Activated CD8-positive, alpha-beta memory T cell treated with anti-CD3 and anti-CD28 coated beads, Interleukin-2, amount 10 ng/mL, durations not matched to agents 7 days and 5 days (primary cell): ENCODE measurements at regions not wholly inside any gene's neighbourhood (a gene's known extent, or its start where the extent isn't known, plus 50 kb on each side); places are given as distances from the start of the nearest gene placed in this dataset.
A peak's percentile ranks its signal among the peaks of the same experiment; 100 is the strongest.
"Not testable (repeated sequence)": the region's sequence is repeated elsewhere in the genome, so short reads cannot be mapped to it uniquely, and the experiment has no call there.

ENCODE experiments used
- ATAC-seq: fragments of 150-1000 bp; cut with Tn5 transposase; one replicate; pipeline ENCODE4 v1.10.0; 2021; ENCODE audit warnings: moderate library complexity
- CTCF ChIA-PET: fragments of 350-600 bp; sonication (Branson Sonifier 250); formaldehyde crosslinking; loops from one replicate; lab custom pipeline; 2021; ENCODE audit warnings: antibody characterized with exemption; lab: Charles Lee
- DNase-seq: peaks from one replicate; pipeline ENCODE4 v3.0.0-alpha.2; 2020
- H3K27ac Mint-ChIP-seq: one replicate; pipeline ENCODE4 v1.8.0; 2021; ENCODE audit warnings: mild to moderate bottlenecking, mixed read lengths
- H3K27me3 Mint-ChIP-seq: one replicate; pipeline ENCODE4 v1.8.0; 2021; ENCODE audit warnings: mixed read lengths
- H3K36me3 Mint-ChIP-seq: one replicate; pipeline ENCODE4 v1.8.0; 2021; ENCODE audit warnings: mild to moderate bottlenecking, mixed read lengths
- H3K4me1 Mint-ChIP-seq: one replicate; pipeline ENCODE4 v1.8.0; 2021; ENCODE audit warnings: mixed read lengths
- H3K4me3 Mint-ChIP-seq: one replicate; pipeline ENCODE4 v1.8.0; 2021; ENCODE audit warnings: mild to moderate bottlenecking, moderate library complexity, mixed read lengths
- H3K9me3 Mint-ChIP-seq: one replicate; pipeline ENCODE4 v1.8.0; 2022; ENCODE audit warnings: low read depth, mixed read lengths

DNA sequence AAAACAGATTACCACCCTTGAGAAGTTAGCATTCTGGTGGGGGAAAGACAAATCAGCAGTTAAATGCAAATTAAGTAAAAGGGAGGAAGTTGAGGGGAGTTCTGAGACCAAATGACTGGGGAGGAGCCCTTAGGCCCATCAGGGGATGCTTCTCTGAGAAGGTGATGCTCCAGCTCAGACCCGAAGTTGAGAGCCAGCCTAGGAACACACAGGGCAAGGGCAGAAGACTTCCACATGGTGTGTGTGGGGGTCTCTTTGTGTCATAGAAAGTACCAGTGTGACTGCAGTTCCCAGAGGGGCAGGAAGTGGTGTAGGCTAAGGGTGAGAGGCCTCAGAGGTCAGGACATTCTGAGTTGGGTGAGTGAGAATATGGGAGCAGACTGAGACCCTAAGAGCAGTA lies 137.3 kb downstream of the KLRB1 start:
- H3K4me1 Mint-ChIP-seq = peaks cover 41% of the 10 kb centered on the region
- H3K9me3 Mint-ChIP-seq, H3K27me3 Mint-ChIP-seq: not testable (repeated sequence)
- peak overlapping the region; percentile 2 for H3K4me3 Mint-ChIP-seq
- ATAC-seq (peak; percentile 78), DNase-seq (peak; percentile 56)
- peaks cover 17% of the 10 kb centered on the region for H3K36me3 Mint-ChIP-seq
- CTCF ChIA-PET = interaction anchor here (1.3 kb wide), 1 partner anchor 237 kb away, joined by 4 read pairs; no protein-coding TSS in a partner anchor
- H3K27ac Mint-ChIP-seq = peak overlapping the region; percentile 78

- peaks cover 41% of the 10 kb centered on the region for H3K4me1 Mint-ChIP-seq
- ATAC-seq = peak; percentile 40
- H3K27me3 Mint-ChIP-seq, DNase-seq, H3K9me3 Mint-ChIP-seq: not testable (repeated sequence)
- H3K4me3 Mint-ChIP-seq = peak overlapping the region; percentile 2
- CTCF ChIA-PET = interaction anchor here (1.1 to 2.1 kb wide), 6 partner anchors 117 to 273 kb away, joined by 3 to 14 read pairs (median 4); no protein-coding TSS in a partner anchor
- peak overlapping the region; percentile 78 for H3K27ac Mint-ChIP-seq
- H3K36me3 Mint-ChIP-seq = peaks cover 17% of the 10 kb centered on the region
These were observed 137.8 kb downstream of the KLRB1 start for GRCh38 chr12:9469956-9470355.

GRCh38 chr12:9469463-9469862 lies 138.3 kb downstream of the KLRB1 start:
- Mint-ChIP-seq H3K4me1 (peaks cover 38% of the 10 kb centered on the region), H3K27ac (peak overlapping the region; percentile 19)
- ATAC-seq = not testable (repeated sequence)

DNA sequence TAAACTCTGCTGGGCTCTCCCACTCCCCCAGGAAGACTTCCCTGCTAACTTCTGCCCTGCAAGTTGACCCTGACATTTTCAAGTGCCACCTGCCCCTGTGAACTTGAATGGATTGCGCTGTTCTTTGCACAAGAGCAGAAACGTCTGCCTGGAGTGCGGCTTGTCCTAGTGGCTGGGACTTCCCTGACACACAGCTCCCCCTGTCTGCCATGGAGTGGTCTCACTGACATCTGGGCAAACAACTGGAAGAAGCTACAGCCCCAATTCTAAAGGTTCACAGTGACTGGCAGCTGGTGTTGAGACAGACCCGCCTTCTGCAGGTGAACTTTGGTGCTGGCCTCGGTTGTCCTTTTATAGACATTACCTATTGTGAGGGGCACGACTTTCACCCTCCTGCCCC lies 138.7 kb downstream of the KLRB1 start:
- H3K9me3 Mint-ChIP-seq, H3K27me3 Mint-ChIP-seq, H3K27ac Mint-ChIP-seq, H3K4me3 Mint-ChIP-seq, ATAC-seq: not testable (repeated sequence)
- Mint-ChIP-seq H3K4me1 (peaks cover 34% of the 10 kb centered on the region), H3K36me3 (peaks cover 14% of the 10 kb centered on the region)
- CTCF ChIA-PET = interaction anchor here (0.7 to 2.1 kb wide), 13 partner anchors 19 to 274 kb away, joined by 3 to 14 read pairs (median 4); no protein-coding TSS in a partner anchor
- DNase-seq = peak; percentile 54

More at GRCh38 chr12:9469463-9469862, 138.3 kb downstream of the KLRB1 start:
- not testable (repeated sequence) for H3K4me3 Mint-ChIP-seq, DNase-seq, H3K27me3 Mint-ChIP-seq, H3K9me3 Mint-ChIP-seq
- CTCF ChIA-PET = interaction anchor here (0.7 to 2.1 kb wide), 12 partner anchors 20 to 273 kb away, joined by 3 to 14 read pairs (median 4); no protein-coding TSS in a partner anchor
- peaks cover 17% of the 10 kb centered on the region for H3K36me3 Mint-ChIP-seq

GRCh38 chr12:9468144-9468543 lies 139.6 kb downstream of the KLRB1 start:
- not testable (repeated sequence) for H3K27me3 Mint-ChIP-seq, ATAC-seq, DNase-seq, H3K9me3 Mint-ChIP-seq, H3K4me3 Mint-ChIP-seq
- Mint-ChIP-seq H3K36me3 (peaks cover 12% of the 10 kb centered on the region), H3K4me1 (peaks cover 32% of the 10 kb centered on the region), H3K27ac (peak overlapping the region; percentile 52)
- CTCF ChIA-PET = interaction anchor here (0.7 to 2.1 kb wide), 7 partner anchors 127 to 220 kb away, joined by 3 to 14 read pairs (median 6); no protein-coding TSS in a partner anchor

DNA sequence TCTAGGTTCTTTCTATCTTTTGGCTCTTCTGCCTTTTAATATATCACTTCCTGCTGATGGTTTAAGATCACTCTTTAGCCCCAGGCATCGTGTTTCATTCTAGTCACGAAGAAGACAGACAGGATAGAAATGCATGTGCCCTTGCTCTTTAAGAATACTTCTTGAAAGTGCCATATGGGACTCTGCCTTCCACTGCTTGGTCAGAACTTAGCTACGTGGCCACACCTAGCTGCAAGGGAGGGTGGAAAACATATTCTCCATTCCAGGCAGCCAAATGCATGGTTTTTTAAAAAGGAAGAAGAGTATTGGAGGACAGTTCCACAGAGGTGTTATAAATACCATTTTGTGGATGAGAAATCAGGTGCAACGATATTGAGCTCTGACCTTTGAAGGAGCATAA lies 143.3 kb downstream of the KLRB1 start:
- CTCF ChIA-PET = no interaction called here
- no peak overlapping the region for H3K27ac Mint-ChIP-seq
- no peak overlapping the region for H3K4me3 Mint-ChIP-seq
- no peak for DNase-seq
- ATAC-seq = no peak
- no peaks in the 10 kb centered on the region for H3K9me3 Mint-ChIP-seq
- no peaks in the 10 kb centered on the region for H3K27me3 Mint-ChIP-seq
- H3K36me3 Mint-ChIP-seq = no peaks in the 10 kb centered on the region
- peaks cover 16% of the 10 kb centered on the region for H3K4me1 Mint-ChIP-seq

- CTCF ChIA-PET, H3K27ac Mint-ChIP-seq: not testable (repeated sequence)
- ATAC-seq = peak; percentile 42
These were observed 152.2 kb downstream of the KLRB1 start for GRCh38 chr12:9455516-9455915.

GRCh38 chr12:9454021-9454420 lies 153.7 kb downstream of the KLRB1 start:
- CTCF ChIA-PET = not testable (repeated sequence)

More at GRCh38 chr12:9455516-9455915, 152.2 kb downstream of the KLRB1 start:
- DNase-seq, H3K4me1 Mint-ChIP-seq, H3K4me3 Mint-ChIP-seq, H3K9me3 Mint-ChIP-seq, H3K27me3 Mint-ChIP-seq, H3K36me3 Mint-ChIP-seq: not testable (repeated sequence)

GRCh38 chr12:9450127-9450567 lies 157.6 kb downstream of the KLRB1 start:
- H3K4me3 Mint-ChIP-seq = peak overlapping the region; percentile 87
- CTCF ChIA-PET = interaction anchor here (1.2 to 1.9 kb wide), 6 partner anchors 19 to 349 kb away, joined by 3 to 5 read pairs (median 4); no protein-coding TSS in a partner anchor
- DNase-seq = peak; percentile 57
- H3K9me3 Mint-ChIP-seq, H3K27me3 Mint-ChIP-seq, ATAC-seq, H3K36me3 Mint-ChIP-seq: not testable (repeated sequence)
- H3K4me1 Mint-ChIP-seq = peaks cover 21% of the 10 kb centered on the region
- H3K27ac Mint-ChIP-seq = peak overlapping the region; percentile 93

More at GRCh38 chr12:9454021-9454420, 153.7 kb downstream of the KLRB1 start:
- H3K27ac Mint-ChIP-seq, H3K36me3 Mint-ChIP-seq, H3K27me3 Mint-ChIP-seq, H3K4me3 Mint-ChIP-seq, DNase-seq, ATAC-seq, H3K9me3 Mint-ChIP-seq: not testable (repeated sequence)
- H3K4me1 Mint-ChIP-seq = peaks cover 13% of the 10 kb centered on the region

DNA sequence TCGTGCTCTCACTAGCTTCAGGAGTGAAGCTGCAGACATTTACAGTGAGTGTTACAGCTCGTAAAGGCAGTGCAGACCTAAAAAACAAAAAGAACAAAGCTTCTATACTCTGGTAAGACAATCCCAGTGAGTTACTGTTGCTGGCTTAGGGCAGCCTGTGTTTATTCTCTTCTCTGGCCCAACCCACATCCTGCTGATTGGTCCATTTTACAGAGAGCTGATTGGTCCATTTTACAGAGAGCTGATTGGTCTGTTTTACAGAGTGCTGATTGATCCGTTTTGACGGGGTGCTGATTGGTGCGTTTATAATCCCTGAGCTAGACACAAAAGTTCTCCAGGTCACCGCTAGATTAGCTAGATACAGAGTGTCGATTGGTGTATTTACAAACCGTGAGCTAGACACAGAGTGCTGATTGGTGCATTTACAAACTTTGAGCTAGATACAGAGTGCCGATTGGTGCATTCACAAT lies 158.0 kb downstream of the KLRB1 start:
- not testable (repeated sequence) for H3K9me3 Mint-ChIP-seq, H3K27me3 Mint-ChIP-seq, H3K36me3 Mint-ChIP-seq, ATAC-seq
- Mint-ChIP-seq H3K4me1 (peaks cover 21% of the 10 kb centered on the region), H3K27ac (peak overlapping the region; percentile 93), H3K4me3 (peak overlapping the region; percentile 87)
- peak; percentile 59 for DNase-seq
- CTCF ChIA-PET = interaction anchor here (1.2 to 1.9 kb wide), 6 partner anchors 19 to 350 kb away, joined by 3 to 5 read pairs (median 4); no protein-coding TSS in a partner anchor

DNA sequence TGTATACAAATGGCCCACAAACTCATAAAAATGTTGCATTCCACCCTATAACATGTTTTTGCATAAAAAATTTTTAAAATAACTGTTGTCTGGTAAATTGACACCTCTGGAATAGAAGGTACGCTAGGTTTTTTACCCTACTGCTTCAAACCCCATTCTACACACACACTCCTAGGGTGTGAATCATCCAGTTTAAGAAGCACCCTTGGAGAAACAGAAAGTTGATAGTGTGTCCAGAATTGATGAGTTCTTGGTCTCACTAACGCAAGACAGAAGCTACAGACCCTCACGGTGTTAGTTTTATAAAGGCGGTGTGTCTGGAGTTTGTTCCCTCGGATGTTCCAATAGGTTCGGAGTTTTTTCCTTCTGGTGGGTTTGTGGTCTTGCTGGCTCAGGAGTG lies 158.5 kb downstream of the KLRB1 start:
- DNase-seq (no peak), ATAC-seq (no peak)
- Mint-ChIP-seq H3K36me3 (peaks cover 6% of the 10 kb centered on the region), H3K9me3 (peaks cover 3% of the 10 kb centered on the region), H3K4me3 (peak overlapping the region; percentile 87), H3K27me3 (no peaks in the 10 kb centered on the region), H3K4me1 (peaks cover 21% of the 10 kb centered on the region), H3K27ac (peak overlapping the region; percentile 93)
- CTCF ChIA-PET = interaction anchor here (1.2 to 1.9 kb wide), 6 partner anchors 20 to 350 kb away, joined by 3 to 5 read pairs (median 4); no protein-coding TSS in a partner anchor

DNA sequence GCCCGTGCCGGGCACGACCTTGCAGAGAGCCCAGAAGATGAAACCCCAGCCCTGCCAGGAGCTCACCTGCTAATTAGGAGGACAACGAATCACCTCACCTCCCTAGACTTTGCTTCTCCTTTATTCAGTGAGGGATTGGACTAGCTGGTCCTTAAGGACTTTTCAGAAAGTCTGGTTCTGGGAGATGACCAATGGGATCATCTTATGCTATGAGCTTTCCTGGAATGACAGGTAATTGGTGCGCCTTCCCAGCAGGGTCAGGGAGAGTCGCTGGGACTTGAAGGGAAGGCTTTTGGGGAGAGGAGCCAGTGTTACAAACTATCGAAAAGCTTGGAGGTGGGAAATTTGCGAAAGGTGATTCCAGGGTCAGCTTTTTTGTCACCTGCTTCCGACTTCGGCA lies 159.1 kb downstream of the KLRB1 start:
- CTCF ChIA-PET = interaction anchor here (1.9 kb wide), 1 partner anchor 259 kb away, joined by 4 read pairs; no protein-coding TSS in a partner anchor
- peaks cover 21% of the 10 kb centered on the region for H3K4me1 Mint-ChIP-seq

DNA sequence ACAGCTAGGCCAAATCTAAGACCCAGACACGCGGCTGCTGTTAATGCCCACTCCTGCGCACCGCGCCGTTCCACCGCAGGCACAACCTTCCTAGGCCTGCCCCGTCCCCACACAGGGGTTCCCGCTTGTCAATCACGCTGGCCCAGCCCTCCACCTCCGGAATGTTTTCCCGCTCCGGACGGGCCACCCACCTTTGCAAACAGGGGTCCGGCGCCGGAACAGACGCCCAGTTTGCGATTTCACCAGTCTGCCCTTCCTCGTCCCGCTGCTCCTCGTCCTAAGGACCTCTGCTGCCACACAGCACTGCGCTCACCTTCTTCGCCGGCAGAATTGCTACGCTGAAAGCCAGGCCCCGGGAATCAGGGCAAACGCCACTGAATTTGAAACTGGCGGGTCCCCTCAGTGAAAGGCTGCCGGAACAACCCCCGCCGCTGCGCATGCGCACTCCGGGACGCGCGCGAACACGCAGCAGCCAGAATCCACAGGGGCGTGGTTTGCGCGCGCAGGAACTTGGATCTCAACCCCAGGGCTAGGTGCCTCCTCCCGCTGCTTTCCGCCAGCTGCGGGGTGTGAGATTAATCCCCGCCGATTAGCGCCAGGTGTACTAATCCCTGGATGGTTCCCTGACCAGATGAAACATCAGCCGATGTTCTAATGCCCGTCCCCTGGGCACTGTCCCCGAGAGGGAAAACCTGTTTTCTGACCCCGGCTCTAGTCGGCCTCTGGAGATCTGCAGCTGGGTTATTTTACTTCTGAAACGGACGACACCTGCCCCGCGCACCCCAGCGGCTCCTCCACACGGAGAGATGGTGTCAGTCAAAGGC lies 159.7 kb downstream of the KLRB1 start:
- H3K4me3 Mint-ChIP-seq = peak overlapping the region; percentile 87
- DNase-seq (peak; percentile 96), ATAC-seq (peak; percentile 90)
- H3K9me3 Mint-ChIP-seq, H3K27me3 Mint-ChIP-seq, H3K36me3 Mint-ChIP-seq, CTCF ChIA-PET: not testable (repeated sequence)
- peak overlapping the region; percentile 93 for H3K27ac Mint-ChIP-seq
- peaks cover 21% of the 10 kb centered on the region for H3K4me1 Mint-ChIP-seq

More for the DNA sequence above, 159.1 kb downstream of the KLRB1 start:
- not testable (repeated sequence) for H3K36me3 Mint-ChIP-seq, DNase-seq, H3K9me3 Mint-ChIP-seq, ATAC-seq, H3K27me3 Mint-ChIP-seq
- Mint-ChIP-seq H3K27ac (peak overlapping the region; percentile 93), H3K4me3 (peak overlapping the region; percentile 87)
